Heart left ventricle (tissue), 13 donors: ENCODE measurements at regions not wholly inside any gene's neighbourhood (a gene's known extent, or its start where the extent isn't known, plus 50 kb on each side); places are given as distances from the start of the nearest gene placed in this dataset.

ENCODE experiments used
- POLR2A ChIP-seq, 2 donors: fragments of 450-650 bp; IDR thresholded peaks; one replicate each; pipeline ENCODE4 v1.6.1; 2017; ENCODE audit warnings: antibody characterized with exemption in 2 of 2, mild to moderate bottlenecking in 2 of 2, moderate library complexity in 2 of 2
- TF ChIP-seq, protein P1 (sequence below), 12 donors: fragments of 200-600 bp; sonication (generic) in 4 of 12; IDR thresholded peaks; one replicate each; pipeline versions ENCODE4 v1.5.0 to v1.8.0; 2018 to 2022; ENCODE audit warnings: antibody characterized with exemption in 12 of 12, mild to moderate bottlenecking in 5 of 12
- donor health status: ischemic (EF 13 %, LVEDD 7.1; RV severe dilation, severe dysfunction).
- donor health status: DM: no; HTN: yes; CAD: no.
- donor health status: DM: no; HTN: no; CAD: no.
- donor health status: ischemic (EF 25% LVEDD 6.9; RV normal size, moderate dysfunction).
- donor health status: ischemic (EF 25% LVEDD 5.7; RV mildly dilated, moderate dysfunction).
- donor health status: ischemic (EF 35%, LVEDD 5.7; RV mildly dilated, moderate dysfunction).
- donor health status: nonischemic (EF 11% LVEDD 7.7; RV severe dilation, severe dysfunction).
- donor health status: DM: yes; HTN: yes; CAD: no.
- donor health status: PGD.
- donor health status: ischemic (EF 29% LVEDD 5.4; RV normal size, mild dysfunction).
- donor health status: nonischemic (EF 23%, LVEDD 6.1; RV moderate dilation, normal function).

DNA sequence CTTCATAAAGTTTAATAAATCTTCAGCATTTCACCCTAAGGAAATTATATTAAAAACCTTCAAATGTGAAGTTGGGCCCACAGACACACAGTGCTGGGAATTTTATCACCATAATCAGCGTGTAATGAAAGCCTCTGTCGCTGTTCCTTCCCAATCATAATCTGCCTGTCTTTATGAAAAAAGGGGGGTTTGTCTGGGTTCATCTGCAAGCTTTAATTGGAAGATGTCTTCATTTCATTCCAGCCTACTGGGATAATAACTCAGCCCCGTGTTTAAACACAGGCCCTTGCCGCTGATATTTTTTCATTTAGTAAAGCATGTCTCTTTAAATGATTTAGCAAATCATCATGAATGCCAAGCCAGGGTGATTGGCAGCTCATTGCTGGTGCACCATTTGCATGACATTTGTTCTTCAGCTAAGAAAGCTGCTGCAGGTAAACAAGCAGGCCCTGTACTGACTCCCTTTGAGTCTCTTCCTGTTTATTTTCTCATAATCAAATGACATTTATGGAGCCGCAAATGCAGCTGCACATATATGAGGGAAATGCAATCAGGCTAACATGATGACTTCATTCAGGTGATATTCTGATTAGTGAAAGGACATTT lies 362.9 kb upstream of the TLE4 start:
- TF ChIP-seq, protein P1, sequence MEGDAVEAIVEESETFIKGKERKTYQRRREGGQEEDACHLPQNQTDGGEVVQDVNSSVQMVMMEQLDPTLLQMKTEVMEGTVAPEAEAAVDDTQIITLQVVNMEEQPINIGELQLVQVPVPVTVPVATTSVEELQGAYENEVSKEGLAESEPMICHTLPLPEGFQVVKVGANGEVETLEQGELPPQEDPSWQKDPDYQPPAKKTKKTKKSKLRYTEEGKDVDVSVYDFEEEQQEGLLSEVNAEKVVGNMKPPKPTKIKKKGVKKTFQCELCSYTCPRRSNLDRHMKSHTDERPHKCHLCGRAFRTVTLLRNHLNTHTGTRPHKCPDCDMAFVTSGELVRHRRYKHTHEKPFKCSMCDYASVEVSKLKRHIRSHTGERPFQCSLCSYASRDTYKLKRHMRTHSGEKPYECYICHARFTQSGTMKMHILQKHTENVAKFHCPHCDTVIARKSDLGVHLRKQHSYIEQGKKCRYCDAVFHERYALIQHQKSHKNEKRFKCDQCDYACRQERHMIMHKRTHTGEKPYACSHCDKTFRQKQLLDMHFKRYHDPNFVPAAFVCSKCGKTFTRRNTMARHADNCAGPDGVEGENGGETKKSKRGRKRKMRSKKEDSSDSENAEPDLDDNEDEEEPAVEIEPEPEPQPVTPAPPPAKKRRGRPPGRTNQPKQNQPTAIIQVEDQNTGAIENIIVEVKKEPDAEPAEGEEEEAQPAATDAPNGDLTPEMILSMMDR (IDR thresholded peaks at IDR 0.05): no peak
- TF ChIP-seq POLR2A (IDR thresholded peaks at IDR 0.05): no peak
